Stimulated activated CD8-positive, alpha-beta memory T cell treated with anti-CD3 and anti-CD28 coated beads, Interleukin-15, amount 100 ng/mL, for 24 hours (primary cell): ENCODE measurements at regions not wholly inside any gene's neighbourhood (a gene's known extent, or its start where the extent isn't known, plus 50 kb on each side); places are given as distances from the start of the nearest gene placed in this dataset.

Source experiments
- DNase-seq: peaks from one replicate; pipeline ENCODE4 v3.0.0-alpha.2; 2020; ENCODE audit warnings: low read depth

GRCh38 chr6:147621263-147621662 is 112.8 kb downstream of the SAMD5 start:
- DNase-seq: no peak

GRCh38 chr6:147621961-147622360 is 113.5 kb downstream of the SAMD5 start:
- no peak for DNase-seq

GRCh38 chr6:147624946-147625515 is 116.5 kb downstream of the SAMD5 start:
- DNase-seq: no peak

GRCh38 chr6:147625946-147626345 is 117.5 kb downstream of the SAMD5 start:
- DNase-seq: no peak

- DNase-seq: no peak
These were observed 118.9 kb downstream of the SAMD5 start for GRCh38 chr6:147627411-147627810.

- no peak for DNase-seq
These were observed 124.7 kb downstream of the SAMD5 start for GRCh38 chr6:147633191-147633590.

GRCh38 chr6:147637620-147638195 is 129.2 kb downstream of the SAMD5 start:
- no peak for DNase-seq

GRCh38 chr6:147639279-147639678 is 130.8 kb downstream of the SAMD5 start:
- DNase-seq: no peak

GRCh38 chr6:147640606-147641005 is 132.1 kb downstream of the SAMD5 start:
- DNase-seq: no peak

- no peak for DNase-seq
These were observed 133.0 kb downstream of the SAMD5 start for GRCh38 chr6:147641511-147641910.

- DNase-seq: no peak
These were observed 134.0 kb downstream of the SAMD5 start for GRCh38 chr6:147642458-147642857.

- no peak for DNase-seq
These were observed 135.1 kb downstream of the SAMD5 start for GRCh38 chr6:147643341-147644200.

GRCh38 chr6:147648916-147649315 is 140.4 kb downstream of the SAMD5 start:
- no peak for DNase-seq

- no peak for DNase-seq
These were observed 143.0 kb downstream of the SAMD5 start for GRCh38 chr6:147651249-147652063.

GRCh38 chr6:147653631-147654030 is 145.1 kb downstream of the SAMD5 start:
- no peak for DNase-seq

GRCh38 chr6:147654103-147654845 is 145.8 kb downstream of the SAMD5 start:
- no peak for DNase-seq

GRCh38 chr6:147660334-147661311 is 152.1 kb downstream of the SAMD5 start:
- DNase-seq: no peak

GRCh38 chr6:147662646-147663045 is 154.2 kb downstream of the SAMD5 start:
- DNase-seq: no peak

- no peak for DNase-seq
These were observed 155.6 kb downstream of the SAMD5 start for GRCh38 chr6:147664092-147664491.

- DNase-seq: no peak
These were observed 157.8 kb downstream of the SAMD5 start for GRCh38 chr6:147666255-147666654.

- DNase-seq: no peak
These were observed 158.6 kb downstream of the SAMD5 start for GRCh38 chr6:147667082-147667481.
